H1 (cell line): ENCODE measurements at regions not wholly inside any gene's neighbourhood (a gene's known extent, or its start where the extent isn't known, plus 50 kb on each side); places are given as distances from the start of the nearest gene placed in this dataset.

Experiments used
- CTCF ChIA-PET: fragments of 300-600 bp; sonication (Branson Sonifier 250); formaldehyde crosslinking; loops from one replicate; lab custom pipeline; 2021; ENCODE audit not compliant: partially characterized antibody; lab: Charles Lee
- POLR2A ChIA-PET: fragments of 300-600 bp; sonication (Branson Sonifier 250); formaldehyde crosslinking; loops from one replicate; lab custom pipeline; 2021; ENCODE audit warnings: inconsistent platforms; ENCODE audit not compliant: partially characterized antibody; lab: Charles Lee
- DNase-seq, 2 experiments: peaks; one replicate each; pipeline versions ENCODE4 v3.0.0 to v3.0.0-alpha.2; 2010 to 2022; ENCODE audit warnings: low spot score in 2 of 2, low read depth in 1 of 2, mixed read lengths in 1 of 2
- FAIRE-seq: peaks from 2 replicates; lab custom pipeline; 2011; peaks lifted over from hg19 to GRCh38; lab: Jason Lieb, UNC
- H2AFZ ChIP-seq: 2 replicates; pipeline ENCODE4 v1.8.1; 2012; ENCODE audit warnings: low read length, inconsistent platforms
- H2AK5ac ChIP-seq: 2 replicates; pipeline ENCODE4 v1.6.1; 2013; ENCODE audit warnings: low read depth, low read length
- H2BK120ac ChIP-seq: replicated peaks from 2 replicates; pipeline ENCODE3; 2013; ENCODE audit warnings: low read depth, low read length, inconsistent platforms
- H2BK12ac ChIP-seq: 2 replicates; pipeline ENCODE4 v1.6.1; 2013; ENCODE audit warnings: low read depth, low read length
- H2BK15ac ChIP-seq: 2 replicates; pipeline ENCODE4 v1.6.1; 2013; ENCODE audit warnings: low read length
- H2BK20ac ChIP-seq: 2 replicates; pipeline ENCODE4 v1.6.1; 2013; ENCODE audit warnings: low read length
- H2BK5ac ChIP-seq: 2 replicates; pipeline ENCODE4 v1.6.1; 2013; ENCODE audit warnings: low read depth, low read length
- H3K14ac ChIP-seq: 2 replicates; pipeline ENCODE4 v1.6.1; 2013; ENCODE audit warnings: inconsistent platforms; ENCODE audit not compliant: insufficient read length
- H3K18ac ChIP-seq: 2 replicates; pipeline ENCODE4 v1.6.1; 2013; ENCODE audit warnings: low read length; ENCODE audit errors: extremely low read depth
- H3K23ac ChIP-seq: 2 replicates; pipeline ENCODE4 v1.6.1; 2013; ENCODE audit warnings: inconsistent platforms; ENCODE audit not compliant: insufficient read length
- H3K23me2 ChIP-seq: 2 replicates; pipeline ENCODE4 v1.6.1; 2013; ENCODE audit warnings: low read depth, low read length
- H3K27ac ChIP-seq: 2 replicates; pipeline ENCODE4 v1.6.1; 2011; ENCODE audit warnings: low read depth, low read length, inconsistent platforms
- H3K27me3 ChIP-seq, 4 experiments: replicated peaks in 1 of 4; 1 replicate in 1 of 4; 2 replicates in 3 of 4; pipeline versions ENCODE4 v1.6.1 to v1.8.1; 2011 to 2013; ENCODE audit warnings: low read length in 3 of 4, mild to moderate bottlenecking in 3 of 4, inconsistent platforms in 2 of 4, mixed read lengths in 2 of 4, moderate library complexity in 1 of 4; ENCODE audit not compliant: control insufficient read depth in 3 of 4, insufficient read depth in 3 of 4; ENCODE audit errors: extremely low read depth in 1 of 4
- H3K36me3 ChIP-seq, 4 experiments: 2 replicates each; pipeline versions ENCODE4 v1.6.1 to v1.8.1; 2011 to 2013; ENCODE audit warnings: mild to moderate bottlenecking in 4 of 4, low read length in 3 of 4, moderate library complexity in 2 of 4, control low read depth in 1 of 4, inconsistent platforms in 1 of 4; ENCODE audit not compliant: insufficient read depth in 4 of 4, control insufficient read depth in 2 of 4
- H3K4ac ChIP-seq: replicated peaks from 2 replicates; pipeline ENCODE3; 2013; ENCODE audit warnings: low read length, low read depth, mixed read lengths, inconsistent platforms; ENCODE audit not compliant: insufficient read length
- H3K4me1 ChIP-seq, 4 experiments: replicated peaks in 1 of 4; 1 replicate in 1 of 4; 2 replicates in 3 of 4; pipeline versions ENCODE4 v1.6.1 to v1.8.1; 2011 to 2013; ENCODE audit warnings: low read length in 3 of 4, inconsistent platforms in 2 of 4, mixed read lengths in 1 of 4; ENCODE audit not compliant: insufficient read depth in 4 of 4, control insufficient read depth in 3 of 4
- H3K4me2 ChIP-seq, 2 experiments: 2 replicates each; pipeline versions ENCODE4 v1.6.1 to v1.8.1; 2011 to 2013; ENCODE audit warnings: low read depth in 2 of 2, low read length in 2 of 2, control low read depth in 1 of 2, inconsistent platforms in 1 of 2, mild to moderate bottlenecking in 1 of 2; ENCODE audit not compliant: insufficient read depth in 1 of 2
- H3K4me3 ChIP-seq, 4 experiments: fragments of 200-600, 300-600 bp in 1 of 4; sonication (generic), shearing (Covaris generic), sonication (Bioruptor Twin) in 1 of 4; 2 replicates each; pipeline versions ENCODE4 v1.5.1 to v1.8.1; 2011 to 2016; ENCODE audit warnings: low read length in 4 of 4, low read depth in 3 of 4, control low read depth in 2 of 4, inconsistent platforms in 2 of 4, mild to moderate bottlenecking in 2 of 4, mixed read lengths in 1 of 4, moderate library complexity in 1 of 4; ENCODE audit not compliant: insufficient read depth in 2 of 4; ENCODE audit errors: extremely low read depth in 1 of 4
- H3K56ac ChIP-seq: replicated peaks from 2 replicates; pipeline ENCODE3; 2013; ENCODE audit warnings: low read depth, mild to moderate bottlenecking, mixed read lengths, low read length, inconsistent platforms; ENCODE audit not compliant: insufficient read length
- H3K79me1 ChIP-seq: 2 replicates; pipeline ENCODE4 v1.6.1; 2013; ENCODE audit warnings: low read depth, low read length, control low read depth
- H3K79me2 ChIP-seq, 2 experiments: 2 replicates each; pipeline versions ENCODE4 v1.6.1 to v1.8.1; 2012 to 2013; ENCODE audit warnings: low read length in 2 of 2, mild to moderate bottlenecking in 2 of 2, inconsistent platforms in 1 of 2; ENCODE audit not compliant: insufficient read depth in 2 of 2, control insufficient read depth in 1 of 2
- H3K9ac ChIP-seq, 4 experiments: replicated peaks in 1 of 4; 1 replicate in 1 of 4; 2 replicates in 3 of 4; pipeline versions ENCODE4 v1.6.1 to v1.8.1; 2011 to 2013; ENCODE audit warnings: low read depth in 3 of 4, low read length in 3 of 4, control low read depth in 2 of 4, mild to moderate bottlenecking in 2 of 4, moderate library complexity in 2 of 4, inconsistent platforms in 1 of 4; ENCODE audit errors: extremely low read depth in 1 of 4
- H3K9me3 ChIP-seq, 2 experiments: 2 replicates each; pipeline versions ENCODE4 v1.6.1 to v1.8.1; 2012 to 2013; ENCODE audit warnings: mild to moderate bottlenecking in 2 of 2, moderate library complexity in 2 of 2, control low read depth in 1 of 2, inconsistent platforms in 1 of 2, low read depth in 1 of 2, low read length in 1 of 2, mixed read lengths in 1 of 2; ENCODE audit not compliant: insufficient read depth in 2 of 2
- H4K20me1 ChIP-seq, 2 experiments: replicated peaks in 1 of 2; 2 replicates each; pipeline versions ENCODE3 to v1.8.1; 2011 to 2013; ENCODE audit warnings: inconsistent platforms in 2 of 2, low read length in 2 of 2, mild to moderate bottlenecking in 1 of 2; ENCODE audit not compliant: insufficient read depth in 2 of 2, control insufficient read depth in 1 of 2
- H4K5ac ChIP-seq: 2 replicates; pipeline ENCODE4 v1.6.1; 2013; ENCODE audit warnings: low read length, low read depth, mixed read lengths, inconsistent platforms; ENCODE audit not compliant: insufficient read length
- H4K8ac ChIP-seq: 2 replicates; pipeline ENCODE4 v1.8.0; 2013; ENCODE audit warnings: mild to moderate bottlenecking, moderate library complexity, low read length, inconsistent platforms; ENCODE audit not compliant: insufficient read depth; ENCODE audit errors: extremely low read depth
- H4K91ac ChIP-seq: replicated peaks from 2 replicates; pipeline ENCODE3; 2013; ENCODE audit warnings: low read length, mixed read lengths, inconsistent platforms; ENCODE audit not compliant: insufficient read length
- WGBS, 2 experiments: shearing (Covaris generic) in 1 of 2; methylation state at CpG; one replicate each; pipeline versions ENCODE4 v1.1.6 to v1.1.7; 2013 to 2015; ENCODE audit warnings: low lambda C conversion rate in 2 of 2, mixed read lengths in 2 of 2, inconsistent platforms in 1 of 2, low coverage in 1 of 2, missing lambda C conversion rate in 1 of 2; ENCODE audit not compliant: insufficient replicate concordance in 2 of 2, insufficient coverage in 1 of 2, insufficient read length in 1 of 2; ENCODE audit errors: extremely low coverage in 1 of 2, missing lambda C conversion rate in 1 of 2; 5-methylcytosine and 5-hydroxymethylcytosine counted together

GRCh38 chr10:100634034-100634433 is 98.3 kb downstream of the HIF1AN start:
- Histone ChIP-seq H2BK20ac (no peak overlapping the region), H3K23ac (no peak overlapping the region), H4K91ac (peak overlapping the region; percentile 6), H2AFZ (no peak overlapping the region), H3K79me1 (no peaks in the 10 kb centered on the region), H2BK5ac (no peak overlapping the region), H3K27ac (no peak overlapping the region), H2AK5ac (no peak overlapping the region), H2BK12ac (no peak overlapping the region), H3K23me2 (no peaks in the 10 kb centered on the region), H3K27me3 (0 out of 7 replicates have a peak, but pooled peaks cover 0 to 3% (median 0%) of the 10 kb centered on the region in 4 experiments), H3K4ac (no peak overlapping the region), H3K14ac (no peak overlapping the region), H4K20me1 (no peaks in the 10 kb centered on the region), H3K4me1 (peaks cover 0 to 10% (median 8%) of the 10 kb centered on the region in 4 experiments; a peak in 6 of 7 replicates), H3K9me3 (no peaks in the 10 kb centered on the region), H4K5ac (no peak overlapping the region), H4K8ac (no peak overlapping the region), H3K79me2 (no peaks in the 10 kb centered on the region), H2BK120ac (no peak overlapping the region), H3K4me2 (no peak overlapping the region), H2BK15ac (no peak overlapping the region), H3K36me3 (no peaks in the 10 kb centered on the region), H3K4me3 (no peak overlapping the region), H3K18ac (no peak overlapping the region), H3K56ac (no peak overlapping the region), H3K9ac (no peak overlapping the region)
- no peak for FAIRE-seq
- POLR2A ChIA-PET = no interaction called here
- no peak for DNase-seq
- CTCF ChIA-PET = interaction anchor here (1.0 to 5.9 kb wide), 3 partner anchors 30 to 65 kb away, joined by 3 to 34 read pairs (median 3); no protein-coding TSS in a partner anchor
- WGBS, 2 experiments = 82% methylated on average over 5 of the region's 5 CpGs; no CpG with 5 or more reads in 1 of the 2 experiments
